DOHH2 (cell line): ENCODE measurements at regions not wholly inside any gene's neighbourhood (a gene's known extent, or its start where the extent isn't known, plus 50 kb on each side); places are given as distances from the start of the nearest gene placed in this dataset.

ENCODE experiments used
- CTCF ChIP-seq: fragments of 200-600 bp; sonication (generic); IDR thresholded peaks from one replicate; pipeline ENCODE4 v1.5.1; 2014; ENCODE audit warnings: antibody characterized with exemption, mild to moderate bottlenecking, low read depth, low read length; ENCODE audit not compliant: poor library complexity, severe bottlenecking
- EZH2phosphoT487 ChIP-seq: fragments of 200-600 bp; sonication (generic); IDR thresholded peaks from 2 replicates; pipeline ENCODE4 v1.6.1; 2017; ENCODE audit warnings: borderline replicate concordance, mild to moderate bottlenecking, antibody characterized with exemption, low read length, moderate library complexity, mixed read lengths

DNA sequence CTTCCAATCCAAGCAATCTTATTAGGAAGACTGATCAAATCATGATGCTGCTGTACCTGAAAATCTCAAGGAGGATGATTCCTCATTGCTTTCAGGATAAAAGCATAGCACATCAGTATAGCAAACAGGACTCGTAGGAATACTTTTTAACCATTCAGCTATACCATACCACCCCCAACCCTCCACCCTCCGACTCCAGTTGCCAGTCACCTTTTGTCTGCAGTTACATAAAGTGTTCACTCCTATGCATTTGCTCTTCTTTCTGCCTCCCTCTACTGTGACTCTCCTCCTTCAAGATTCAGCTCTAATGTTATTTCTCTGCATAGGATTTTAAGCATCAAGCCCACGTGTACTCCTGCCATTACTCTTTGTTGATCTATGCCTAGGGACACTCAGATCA is 124.7 kb upstream of the KCNQ5 start:
- TF ChIP-seq CTCF (no peak), EZH2phosphoT487 (no peak)
